SK-N-SH (cell line): ENCODE measurements at regions not wholly inside any gene's neighbourhood (a gene's known extent, or its start where the extent isn't known, plus 50 kb on each side); places are given as distances from the start of the nearest gene placed in this dataset.

ENCODE experiments used
- CTCF ChIA-PET: fragments of 300-600, 350-600 bp; formaldehyde crosslinking; extraction: SDS; loops from one replicate; lab custom pipeline; 2021; lab: Yijun Ruan, JAX
- POLR2A ChIA-PET: fragments of 350-600 bp; sonication (Branson Sonifier 250); formaldehyde crosslinking; extraction: SDS; loops from one replicate; lab custom pipeline; 2020; ENCODE audit warnings: antibody characterized with exemption, inconsistent platforms; lab: Yijun Ruan, JAX
- DNase-seq: peaks from one replicate; pipeline ENCODE4 v3.0.0; 2012
- H2AFZ ChIP-seq: fragments of 200-600 bp; sonication (generic); 2 replicates; pipeline ENCODE4 v1.8.1; 2016; ENCODE audit warnings: antibody characterized with exemption, mild to moderate bottlenecking, low read depth
- H3F3A ChIP-seq: fragments of 200-600 bp; sonication (generic); replicated peaks from 2 replicates; pipeline ENCODE3; 2016; ENCODE audit warnings: antibody characterized with exemption, mild to moderate bottlenecking; ENCODE audit not compliant: insufficient read depth
- H3K27ac ChIP-seq, 2 experiments: fragments of 200-500 bp in 1 of 2; fragments of 200-600 bp in 1 of 2; sonication (Bioruptor generic) in 1 of 2; sonication (generic), shearing (Covaris generic) in 1 of 2; 2 replicates each; pipeline versions ENCODE4 v1.5.1 to v1.6.1; 2014 to 2016; ENCODE audit warnings: low read depth in 2 of 2, inconsistent platforms in 1 of 2, low read length in 1 of 2, mild to moderate bottlenecking in 1 of 2, mixed read lengths in 1 of 2
- H3K27me3 ChIP-seq: fragments of 200-600 bp; sonication (generic), shearing (Covaris generic); 2 replicates; pipeline ENCODE4 v1.6.1; 2016; ENCODE audit warnings: mixed run types; ENCODE audit not compliant: insufficient read depth
- H3K36me3 ChIP-seq, 2 experiments: fragments of 200-500 bp in 1 of 2; fragments of 200-600 bp in 1 of 2; sonication (Bioruptor generic) in 1 of 2; sonication (generic) in 1 of 2; replicated peaks in 1 of 2; 2 replicates each; pipeline versions ENCODE3 to v1.5.1; 2014 to 2016; ENCODE audit warnings: low read length in 1 of 2, mild to moderate bottlenecking in 1 of 2; ENCODE audit not compliant: insufficient read depth in 2 of 2, control insufficient read depth in 1 of 2
- H3K4me1 ChIP-seq, 2 experiments: fragments of 200-500 bp in 1 of 2; fragments of 200-600 bp in 1 of 2; sonication (Bioruptor generic) in 1 of 2; sonication (generic), shearing (Covaris generic) in 1 of 2; 2 replicates each; pipeline versions ENCODE4 v1.5.1 to v1.6.1; 2014 to 2016; ENCODE audit warnings: low read depth in 1 of 2, low read length in 1 of 2, mixed run types in 1 of 2; ENCODE audit not compliant: insufficient read depth in 2 of 2, control insufficient read depth in 1 of 2
- H3K4me2 ChIP-seq: fragments of 200-600 bp; sonication (generic), shearing (Covaris generic); 2 replicates; pipeline ENCODE4 v1.6.1; 2017; ENCODE audit warnings: mixed run types
- H3K4me3 ChIP-seq, 2 experiments: fragments of 200-500 bp in 1 of 2; fragments of 200-600 bp in 1 of 2; sonication (Bioruptor generic) in 1 of 2; sonication (generic), shearing (Covaris generic) in 1 of 2; 2 replicates each; pipeline versions ENCODE4 v1.5.1 to v1.8.1; 2014 to 2016; ENCODE audit warnings: low read depth in 2 of 2, inconsistent platforms in 1 of 2, low read length in 1 of 2, mild to moderate bottlenecking in 1 of 2, mixed read lengths in 1 of 2, moderate library complexity in 1 of 2
- H3K79me2 ChIP-seq: fragments of 200-600 bp; sonication (generic); 2 replicates; pipeline ENCODE4 v1.8.1; 2017; ENCODE audit warnings: mild to moderate bottlenecking; ENCODE audit not compliant: insufficient read depth
- H3K9ac ChIP-seq: fragments of 200-600 bp; sonication (generic); 2 replicates; pipeline ENCODE4 v1.6.1; 2017; ENCODE audit warnings: mixed run types
- H3K9me2 ChIP-seq: fragments of 200-600 bp; sonication (generic); 2 replicates; pipeline ENCODE4 v1.6.1; 2017; ENCODE audit warnings: mixed run types
- H3K9me3 ChIP-seq: fragments of 200-600 bp; sonication (generic); 2 replicates; pipeline ENCODE4 v1.6.1; 2017; ENCODE audit warnings: mixed run types, mild to moderate bottlenecking, moderate library complexity
- H4K20me1 ChIP-seq: fragments of 200-600 bp; sonication (generic); 2 replicates; pipeline ENCODE4 v1.6.1; 2017; ENCODE audit warnings: mild to moderate bottlenecking, mixed run types; ENCODE audit not compliant: insufficient read depth
- CHD2 ChIP-seq: fragments of 150-350 bp; IDR thresholded peaks from 2 replicates; pipeline ENCODE4 v1.6.1; 2018; ENCODE audit warnings: low read length; ENCODE audit not compliant: partially characterized antibody
- ELF1 ChIP-seq: IDR thresholded peaks from 2 replicates; pipeline ENCODE4 v1.4.0; 2012
- EZH2phosphoT487 ChIP-seq: fragments of 200-600 bp; sonication (generic); IDR thresholded peaks from 2 replicates; pipeline ENCODE4 v1.6.1; 2017; ENCODE audit warnings: low read depth, mixed run types, mild to moderate bottlenecking, antibody characterized with exemption, moderate library complexity, borderline replicate concordance
- FOSL2 ChIP-seq: IDR thresholded peaks from 2 replicates; pipeline ENCODE4 v1.4.0; 2012; ENCODE audit warnings: low read depth, mild to moderate bottlenecking, moderate library complexity, borderline replicate concordance
- FOXM1 ChIP-seq: IDR thresholded peaks from 2 replicates; pipeline ENCODE4 v1.4.0; 2012; ENCODE audit warnings: low read depth, mild to moderate bottlenecking
- GATA2 ChIP-seq: sonication (generic); formaldehyde crosslinking; IDR thresholded peaks from 2 replicates; pipeline ENCODE4 v1.5.0; 2020; ENCODE audit warnings: mild to moderate bottlenecking, missing genetic modification reagents
- IRF3 ChIP-seq: fragments of 150-350 bp; IDR thresholded peaks from 2 replicates; pipeline ENCODE4 v1.6.1; 2016; ENCODE audit warnings: mild to moderate bottlenecking, low read depth, low read length
- MAX ChIP-seq: IDR thresholded peaks from 2 replicates; pipeline ENCODE4 v1.4.0; 2012; ENCODE audit warnings: low read depth
- MXI1 ChIP-seq: IDR thresholded peaks from 2 replicates; pipeline ENCODE4 v1.6.1; 2012; ENCODE audit warnings: mild to moderate bottlenecking, low read depth, low read length, improper control_type of control experiment
- NFIC ChIP-seq: IDR thresholded peaks from 2 replicates; pipeline ENCODE4 v1.4.0; 2012; ENCODE audit warnings: borderline replicate concordance
- NRF1 ChIP-seq: IDR thresholded peaks from 2 replicates; pipeline ENCODE4 v1.6.1; 2012; ENCODE audit warnings: low read depth, mild to moderate bottlenecking, low read length
- POLR2AphosphoS5 ChIP-seq: IDR thresholded peaks from 2 replicates; pipeline ENCODE4 v1.6.1; 2012; ENCODE audit warnings: low read depth, low read length
- RXRA ChIP-seq: IDR thresholded peaks from 2 replicates; pipeline ENCODE4 v1.4.0; 2012; ENCODE audit warnings: low read depth, mild to moderate bottlenecking, borderline replicate concordance
- SIN3A ChIP-seq: IDR thresholded peaks from 2 replicates; pipeline ENCODE4 v1.6.1; 2012; ENCODE audit warnings: low read depth, mild to moderate bottlenecking, low read length, moderate library complexity, borderline replicate concordance
- TAF1 ChIP-seq: IDR thresholded peaks from 2 replicates; pipeline ENCODE4 v1.6.1; 2012; ENCODE audit warnings: low read depth, mild to moderate bottlenecking, low read length, moderate library complexity, borderline replicate concordance
- YY1 ChIP-seq: IDR thresholded peaks from 2 replicates; pipeline ENCODE4 v1.4.0; 2012; ENCODE audit warnings: low read depth, mild to moderate bottlenecking
- WGBS: methylation state at CpG from one replicate; pipeline ENCODE4 v1.1.6; 2017; ENCODE audit warnings: low lambda C conversion rate; 5-methylcytosine and 5-hydroxymethylcytosine counted together

- Histone ChIP-seq H3K79me2 (no peaks in the 10 kb centered on the region), H3K27ac (no peak overlapping the region), H3K36me3 (no peaks in the 10 kb centered on the region), H3K9me3 (no peaks in the 10 kb centered on the region), H3K4me1 (no peaks in the 10 kb centered on the region), H4K20me1 (no peaks in the 10 kb centered on the region), H3K4me2 (no peak overlapping the region), H3K9me2 (no peaks in the 10 kb centered on the region), H3K27me3 (no peaks in the 10 kb centered on the region), H2AFZ (no peak overlapping the region), H3K4me3 (no peak overlapping the region), H3F3A (no peaks in the 10 kb centered on the region), H3K9ac (no peak overlapping the region)
- TF ChIP-seq NRF1 (no peak), TAF1 (no peak)
- DNase-seq: no peak
- ChIA-PET POLR2A (no interaction called here), CTCF (no interaction called here)
- 43% methylated on average over 3 of the region's 3 CpGs for WGBS
These were observed 2180.0 kb upstream of the PIK3C3 start for GRCh38 chr18:39774957-39775598.

- Histone ChIP-seq H3K36me3 (no peaks in the 10 kb centered on the region), H3K4me3 (no peak overlapping the region), H3K9me3 (no peaks in the 10 kb centered on the region), H3K27ac (no peak overlapping the region), H3K4me2 (no peak overlapping the region), H3K9ac (no peak overlapping the region), H4K20me1 (no peaks in the 10 kb centered on the region), H3K79me2 (no peaks in the 10 kb centered on the region), H3K9me2 (no peaks in the 10 kb centered on the region), H2AFZ (no peak overlapping the region), H3K27me3 (no peaks in the 10 kb centered on the region), H3K4me1 (no peaks in the 10 kb centered on the region), H3F3A (no peaks in the 10 kb centered on the region)
- 62% methylated on average over 2 of the region's 2 CpGs for WGBS
- no peak for DNase-seq
- CTCF ChIA-PET: no interaction called here
- TF ChIP-seq GATA2: no peak
- TF ChIP-seq FOSL2: no peak
- no peak for TF ChIP-seq POLR2AphosphoS5
- TF ChIP-seq IRF3: no peak
- TF ChIP-seq CHD2: no peak
- TF ChIP-seq YY1: no peak
- no peak for TF ChIP-seq MAX
- TF ChIP-seq MXI1: no peak
- TF ChIP-seq RXRA: no peak
- TF ChIP-seq FOXM1: no peak
- TF ChIP-seq NFIC: no peak
- TF ChIP-seq ELF1: no peak
- no peak for TF ChIP-seq SIN3A
- TF ChIP-seq EZH2phosphoT487: no peak
- POLR2A ChIA-PET: no interaction called here
These were observed 2181.4 kb upstream of the PIK3C3 start for GRCh38 chr18:39773646-39774045.
